Spleen (tissue), 7 donors: ENCODE measurements at regions not wholly inside any gene's neighbourhood (a gene's known extent, or its start where the extent isn't known, plus 50 kb on each side); places are given as distances from the start of the nearest gene placed in this dataset.

Source experiments
- POLR2A ChIP-seq, 3 donors: fragments of 450-650 bp; IDR thresholded peaks; one replicate each; pipeline ENCODE4 v1.5.1; 2017; ENCODE audit warnings: antibody characterized with exemption in 3 of 3, mild to moderate bottlenecking in 1 of 3
- POLR2AphosphoS5 ChIP-seq, 3 donors: sonication (generic); formaldehyde crosslinking; IDR thresholded peaks; one replicate each; pipeline ENCODE4 v1.5.1; 2017; ENCODE audit warnings: antibody characterized with exemption in 3 of 3
- TF ChIP-seq, protein P1 (sequence below), 11 experiments: fragments of 200-600 bp in 7 of 11; fragments of 450-650 bp in 4 of 11; sonication (generic) in 4 of 11; IDR thresholded peaks in 8 of 11; conservative IDR thresholded peaks in 3 of 11; 1 replicate in 7 of 11; 2 replicates in 4 of 11; pipeline versions ENCODE4 v1.4.0 to v1.8.0; 2016 to 2021; ENCODE audit warnings: antibody characterized with exemption in 11 of 11, inconsistent platforms in 4 of 11, mild to moderate bottlenecking in 1 of 11
- donor health status: DM: no; HTN: no; CAD: no; lungs with moderate emphysema.
- donor health status: DM: no; HTN: no; CAD: no.
- donor health status: DM: no; HTN: no; CAD: no.

DNA sequence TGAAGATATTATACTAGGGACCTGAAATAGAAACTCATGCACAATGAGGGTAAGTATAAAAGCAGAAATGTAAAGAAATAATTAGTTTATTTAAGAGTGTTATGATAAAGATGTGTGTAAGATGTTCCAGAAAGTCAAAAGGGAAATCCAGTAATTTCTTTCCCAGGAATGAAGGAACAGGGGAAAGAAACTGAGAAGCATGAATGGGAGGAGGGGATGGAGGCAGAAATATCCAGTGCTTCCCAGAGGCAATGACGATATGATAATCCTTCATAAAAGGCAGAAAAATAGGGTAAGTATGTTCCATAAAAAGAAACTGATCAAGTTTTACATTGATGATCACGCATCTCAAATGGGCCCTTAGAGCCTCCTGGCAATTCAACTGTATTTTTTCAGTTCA lies 120.7 kb upstream of the LPAR1 start:
- TF ChIP-seq, protein P1, sequence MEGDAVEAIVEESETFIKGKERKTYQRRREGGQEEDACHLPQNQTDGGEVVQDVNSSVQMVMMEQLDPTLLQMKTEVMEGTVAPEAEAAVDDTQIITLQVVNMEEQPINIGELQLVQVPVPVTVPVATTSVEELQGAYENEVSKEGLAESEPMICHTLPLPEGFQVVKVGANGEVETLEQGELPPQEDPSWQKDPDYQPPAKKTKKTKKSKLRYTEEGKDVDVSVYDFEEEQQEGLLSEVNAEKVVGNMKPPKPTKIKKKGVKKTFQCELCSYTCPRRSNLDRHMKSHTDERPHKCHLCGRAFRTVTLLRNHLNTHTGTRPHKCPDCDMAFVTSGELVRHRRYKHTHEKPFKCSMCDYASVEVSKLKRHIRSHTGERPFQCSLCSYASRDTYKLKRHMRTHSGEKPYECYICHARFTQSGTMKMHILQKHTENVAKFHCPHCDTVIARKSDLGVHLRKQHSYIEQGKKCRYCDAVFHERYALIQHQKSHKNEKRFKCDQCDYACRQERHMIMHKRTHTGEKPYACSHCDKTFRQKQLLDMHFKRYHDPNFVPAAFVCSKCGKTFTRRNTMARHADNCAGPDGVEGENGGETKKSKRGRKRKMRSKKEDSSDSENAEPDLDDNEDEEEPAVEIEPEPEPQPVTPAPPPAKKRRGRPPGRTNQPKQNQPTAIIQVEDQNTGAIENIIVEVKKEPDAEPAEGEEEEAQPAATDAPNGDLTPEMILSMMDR (IDR thresholded peaks at IDR 0.05 in 8 of 11, conservative IDR thresholded peaks at IDR 0.05 in 3 of 11) = no peak
- TF ChIP-seq POLR2AphosphoS5 (IDR thresholded peaks at IDR 0.05) (no peak), POLR2A (IDR thresholded peaks at IDR 0.05) (no peak)
